ENCODE measurements at regions not wholly inside any gene's neighbourhood (a gene's known extent, or its start where the extent isn't known, plus 50 kb on each side); places are given as distances from the start of the nearest gene placed in this dataset.
"Not testable (repeated sequence)": the region's sequence is repeated elsewhere in the genome, so short reads cannot be mapped to it uniquely, and the experiment has no call there.

DNA sequence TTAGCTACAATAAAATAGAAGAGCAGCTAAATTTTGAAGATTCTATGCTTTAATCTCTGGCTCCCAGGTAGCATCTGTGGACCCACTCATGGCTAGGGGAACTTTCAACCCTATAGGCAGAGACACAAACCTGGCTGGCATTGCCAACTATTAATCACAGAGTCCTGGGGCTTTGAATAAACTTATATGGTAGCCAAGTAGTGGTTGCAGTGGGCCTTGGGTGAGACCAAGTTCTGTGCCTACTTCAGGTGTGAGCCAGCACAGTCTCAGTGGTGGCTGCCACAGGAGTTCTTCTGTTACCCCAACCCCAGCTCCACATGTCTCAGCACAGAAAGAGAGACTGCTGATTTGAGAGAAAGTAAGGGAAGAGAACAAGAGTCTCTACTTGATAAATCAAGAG is 1626.5 kb downstream of the SPATA31A7 start:
- H2AFZ ChIP-seq (ENCODE audit: low read length); H3K9me3 ChIP-seq (ENCODE audit: insufficient read depth in 2 of 2, low read depth in 1 of 2, low read length in 1 of 2); H3K4me3 ChIP-seq (ENCODE audit: extremely low read depth in 1 of 4, insufficient read depth in 2 of 4, low read depth in 3 of 4, low read length in 4 of 4); H2BK5ac ChIP-seq (ENCODE audit: low read depth, low read length); H3K79me2 ChIP-seq (ENCODE audit: control insufficient read depth in 1 of 2, insufficient read depth in 2 of 2, low read length in 2 of 2); CTCF ChIA-PET (ENCODE audit: partially characterized antibody); H2BK120ac ChIP-seq (replicated peaks; ENCODE audit: low read depth, low read length); H4K8ac ChIP-seq (ENCODE audit: extremely low read depth, insufficient read depth, low read length); H2BK12ac ChIP-seq (ENCODE audit: low read depth, low read length); POLR2A ChIA-PET (ENCODE audit: partially characterized antibody); H3K9ac ChIP-seq (replicated peaks in 1 of 4; ENCODE audit: extremely low read depth in 1 of 4, low read depth in 3 of 4, low read length in 3 of 4); H3K56ac ChIP-seq (replicated peaks; ENCODE audit: insufficient read length, low read depth, low read length); H3K27ac ChIP-seq (ENCODE audit: low read depth, low read length); H3K4me1 ChIP-seq (replicated peaks in 1 of 4; ENCODE audit: control insufficient read depth in 3 of 4, insufficient read depth in 4 of 4, low read length in 3 of 4); H3K79me1 ChIP-seq (ENCODE audit: low read depth, low read length); H4K20me1 ChIP-seq (replicated peaks in 1 of 2; ENCODE audit: control insufficient read depth in 1 of 2, insufficient read depth in 2 of 2, low read length in 2 of 2); H4K5ac ChIP-seq (ENCODE audit: insufficient read length, low read depth, low read length); H3K18ac ChIP-seq (ENCODE audit: extremely low read depth, low read length); H3K14ac ChIP-seq (ENCODE audit: insufficient read length); FAIRE-seq; H3K36me3 ChIP-seq (ENCODE audit: control insufficient read depth in 2 of 4, insufficient read depth in 4 of 4, low read length in 3 of 4); H2BK20ac ChIP-seq (ENCODE audit: low read length); H2AK5ac ChIP-seq (ENCODE audit: low read depth, low read length); H3K4me2 ChIP-seq (ENCODE audit: insufficient read depth in 1 of 2, low read depth in 2 of 2, low read length in 2 of 2); H3K23me2 ChIP-seq (ENCODE audit: low read depth, low read length); DNase-seq (ENCODE audit: low read depth in 1 of 2, low spot score in 2 of 2); H3K23ac ChIP-seq (ENCODE audit: insufficient read length); H2BK15ac ChIP-seq (ENCODE audit: low read length); H4K91ac ChIP-seq (replicated peaks; ENCODE audit: insufficient read length, low read length); H3K4ac ChIP-seq (replicated peaks; ENCODE audit: insufficient read length, low read depth, low read length): not testable (repeated sequence)
- H3K27me3 ChIP-seq (replicated peaks in 1 of 4; ENCODE audit: control insufficient read depth in 3 of 4, extremely low read depth in 1 of 4, insufficient read depth in 3 of 4, low read length in 3 of 4) = peaks cover 4 to 23% (median 13%) of the 10 kb centered on the region in 4 experiments

DNA sequence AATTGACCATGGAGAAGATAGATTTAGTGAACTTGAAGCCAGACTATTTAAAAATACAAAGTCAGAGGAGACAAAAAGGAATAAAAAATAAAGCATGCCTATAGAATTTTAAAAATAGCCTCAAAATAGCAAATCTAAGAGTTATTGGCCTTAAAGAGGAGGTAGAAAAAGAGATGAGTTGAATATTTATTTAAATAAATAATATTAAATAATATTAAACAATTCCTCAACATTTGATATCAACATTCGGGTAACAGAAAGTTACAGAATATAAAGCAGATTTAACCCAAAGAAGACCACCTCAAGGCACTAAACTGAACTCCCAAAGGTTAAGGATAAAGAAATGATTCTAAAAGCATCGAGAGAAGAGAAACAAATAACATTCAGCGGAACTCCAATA is 1627.4 kb downstream of the SPATA31A7 start:
- H2BK12ac ChIP-seq (ENCODE audit: low read depth, low read length); H3K23me2 ChIP-seq (ENCODE audit: low read depth, low read length); H3K36me3 ChIP-seq (ENCODE audit: control insufficient read depth in 2 of 4, insufficient read depth in 4 of 4, low read length in 3 of 4); DNase-seq (ENCODE audit: low read depth in 1 of 2, low spot score in 2 of 2); H4K20me1 ChIP-seq (replicated peaks in 1 of 2; ENCODE audit: control insufficient read depth in 1 of 2, insufficient read depth in 2 of 2, low read length in 2 of 2); POLR2A ChIA-PET (ENCODE audit: partially characterized antibody); FAIRE-seq; H3K4me1 ChIP-seq (replicated peaks in 1 of 4; ENCODE audit: control insufficient read depth in 3 of 4, insufficient read depth in 4 of 4, low read length in 3 of 4); H2BK15ac ChIP-seq (ENCODE audit: low read length); H4K5ac ChIP-seq (ENCODE audit: insufficient read length, low read depth, low read length); H2BK5ac ChIP-seq (ENCODE audit: low read depth, low read length); H3K4me3 ChIP-seq (ENCODE audit: extremely low read depth in 1 of 4, insufficient read depth in 2 of 4, low read depth in 3 of 4, low read length in 4 of 4); H3K4me2 ChIP-seq (ENCODE audit: insufficient read depth in 1 of 2, low read depth in 2 of 2, low read length in 2 of 2); H3K18ac ChIP-seq (ENCODE audit: extremely low read depth, low read length); H3K79me1 ChIP-seq (ENCODE audit: low read depth, low read length); H3K56ac ChIP-seq (replicated peaks; ENCODE audit: insufficient read length, low read depth, low read length); H3K4ac ChIP-seq (replicated peaks; ENCODE audit: insufficient read length, low read depth, low read length); H3K9ac ChIP-seq (replicated peaks in 1 of 4; ENCODE audit: extremely low read depth in 1 of 4, low read depth in 3 of 4, low read length in 3 of 4); H2BK120ac ChIP-seq (replicated peaks; ENCODE audit: low read depth, low read length); H3K23ac ChIP-seq (ENCODE audit: insufficient read length); H3K27ac ChIP-seq (ENCODE audit: low read depth, low read length); H3K9me3 ChIP-seq (ENCODE audit: insufficient read depth in 2 of 2, low read depth in 1 of 2, low read length in 1 of 2); H4K8ac ChIP-seq (ENCODE audit: extremely low read depth, insufficient read depth, low read length); CTCF ChIA-PET (ENCODE audit: partially characterized antibody); H3K14ac ChIP-seq (ENCODE audit: insufficient read length); H2AK5ac ChIP-seq (ENCODE audit: low read depth, low read length); H4K91ac ChIP-seq (replicated peaks; ENCODE audit: insufficient read length, low read length); H2AFZ ChIP-seq (ENCODE audit: low read length); H3K79me2 ChIP-seq (ENCODE audit: control insufficient read depth in 1 of 2, insufficient read depth in 2 of 2, low read length in 2 of 2); H2BK20ac ChIP-seq (ENCODE audit: low read length): not testable (repeated sequence)
- 81% methylated on average over 2 of the region's 3 CpGs; no CpG with 5 or more reads in 1 of the 2 experiments for WGBS, 2 experiments (ENCODE audit: extremely low coverage in 1 of 2, insufficient coverage in 1 of 2, insufficient read length in 1 of 2, insufficient replicate concordance in 2 of 2, low coverage in 1 of 2, low lambda C conversion rate in 2 of 2, missing lambda C conversion rate in 1 of 2)
- H3K27me3 ChIP-seq (replicated peaks in 1 of 4; ENCODE audit: control insufficient read depth in 3 of 4, extremely low read depth in 1 of 4, insufficient read depth in 3 of 4, low read length in 3 of 4) = peaks cover 4 to 23% (median 13%) of the 10 kb centered on the region in 4 experiments
